Ascending aorta (tissue), 2 donors: ENCODE measurements at regions not wholly inside any gene's neighbourhood (a gene's known extent, or its start where the extent isn't known, plus 50 kb on each side); places are given as distances from the start of the nearest gene placed in this dataset.

Experiments
- DNase-seq, 2 donors: peaks; one replicate each; pipeline ENCODE4 v3.0.0-alpha.2; 2019; ENCODE audit warnings: low spot score in 2 of 2
- H3K27ac ChIP-seq, 2 donors: fragments of 200-600 bp; sonication (generic); one replicate each; pipeline ENCODE4 v1.5.1; 2016 to 2017; ENCODE audit warnings: mild to moderate bottlenecking in 1 of 2
- H3K27me3 ChIP-seq: fragments of 200-600 bp; sonication (generic); one replicate; pipeline ENCODE4 v1.5.1; 2017
- H3K36me3 ChIP-seq, 2 donors: fragments of 200-600 bp; sonication (generic); one replicate each; pipeline ENCODE4 v1.5.1; 2016
- H3K4me1 ChIP-seq, 2 donors: fragments of 200-600 bp; sonication (generic); one replicate each; pipeline ENCODE4 v1.5.1; 2016 to 2017; ENCODE audit warnings: mild to moderate bottlenecking in 1 of 2
- H3K4me3 ChIP-seq, 2 donors: fragments of 200-600 bp; sonication (generic); one replicate each; pipeline ENCODE4 v1.5.1; 2016 to 2017; ENCODE audit warnings: mild to moderate bottlenecking in 1 of 2
- H3K9me3 ChIP-seq, 2 donors: fragments of 200-600 bp; sonication (generic); one replicate each; pipeline ENCODE4 v1.5.1; 2016
- intact Hi-C: fragments of 100-400 bp; cut with DNase I; formaldehyde crosslinking; loops from one replicate; pipeline ENCODE4 v1.15.1; 2023
- TF ChIP-seq, protein P1 (sequence below), 3 experiments: fragments of 200-600 bp in 2 of 3; fragments of 450-650 bp in 1 of 3; sonication (generic) in 2 of 3; IDR thresholded peaks; one replicate each; pipeline ENCODE4 v1.5.1; 2016 to 2019; ENCODE audit warnings: antibody characterized with exemption in 3 of 3, mild to moderate bottlenecking in 1 of 3, moderate library complexity in 1 of 3

DNA sequence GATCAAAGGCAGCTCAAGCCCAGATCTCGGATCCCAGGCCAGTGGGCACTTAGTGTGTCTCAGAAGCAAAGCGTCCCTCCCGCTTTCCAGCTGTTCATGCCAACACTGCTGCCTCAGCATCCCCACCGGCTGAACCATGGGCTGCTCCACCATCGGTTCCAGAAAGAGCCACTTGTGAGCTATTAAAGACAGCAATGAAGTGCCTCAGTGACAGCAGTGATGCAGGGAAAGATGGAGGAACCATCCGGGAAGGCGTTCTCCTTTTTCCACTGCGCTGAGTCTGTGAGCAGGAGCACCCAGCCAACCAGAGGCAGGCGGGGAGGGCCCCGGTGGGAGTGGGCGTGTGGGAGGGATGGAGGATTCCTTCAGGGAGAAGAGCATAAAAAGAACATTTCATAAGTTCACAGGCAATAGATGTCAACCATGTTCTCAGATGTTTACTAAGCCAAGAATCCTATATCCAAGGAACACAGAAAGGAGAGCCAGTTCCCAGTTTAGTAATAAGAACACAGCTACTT lies 96.2 kb upstream of the MKI67 start:
- Histone ChIP-seq H3K4me3 (no peak overlapping the region), H3K27ac (no peak overlapping the region), H3K9me3 (no peaks in the 10 kb centered on the region), H3K36me3 (no peaks in the 10 kb centered on the region), H3K4me1 (no peaks in the 10 kb centered on the region), H3K27me3 (no peaks in the 10 kb centered on the region)
- DNase-seq, result no peak
- TF ChIP-seq, protein P1, sequence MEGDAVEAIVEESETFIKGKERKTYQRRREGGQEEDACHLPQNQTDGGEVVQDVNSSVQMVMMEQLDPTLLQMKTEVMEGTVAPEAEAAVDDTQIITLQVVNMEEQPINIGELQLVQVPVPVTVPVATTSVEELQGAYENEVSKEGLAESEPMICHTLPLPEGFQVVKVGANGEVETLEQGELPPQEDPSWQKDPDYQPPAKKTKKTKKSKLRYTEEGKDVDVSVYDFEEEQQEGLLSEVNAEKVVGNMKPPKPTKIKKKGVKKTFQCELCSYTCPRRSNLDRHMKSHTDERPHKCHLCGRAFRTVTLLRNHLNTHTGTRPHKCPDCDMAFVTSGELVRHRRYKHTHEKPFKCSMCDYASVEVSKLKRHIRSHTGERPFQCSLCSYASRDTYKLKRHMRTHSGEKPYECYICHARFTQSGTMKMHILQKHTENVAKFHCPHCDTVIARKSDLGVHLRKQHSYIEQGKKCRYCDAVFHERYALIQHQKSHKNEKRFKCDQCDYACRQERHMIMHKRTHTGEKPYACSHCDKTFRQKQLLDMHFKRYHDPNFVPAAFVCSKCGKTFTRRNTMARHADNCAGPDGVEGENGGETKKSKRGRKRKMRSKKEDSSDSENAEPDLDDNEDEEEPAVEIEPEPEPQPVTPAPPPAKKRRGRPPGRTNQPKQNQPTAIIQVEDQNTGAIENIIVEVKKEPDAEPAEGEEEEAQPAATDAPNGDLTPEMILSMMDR (IDR thresholded peaks at IDR 0.05), result no peak
- intact Hi-C loops, result no loop called here

DNA sequence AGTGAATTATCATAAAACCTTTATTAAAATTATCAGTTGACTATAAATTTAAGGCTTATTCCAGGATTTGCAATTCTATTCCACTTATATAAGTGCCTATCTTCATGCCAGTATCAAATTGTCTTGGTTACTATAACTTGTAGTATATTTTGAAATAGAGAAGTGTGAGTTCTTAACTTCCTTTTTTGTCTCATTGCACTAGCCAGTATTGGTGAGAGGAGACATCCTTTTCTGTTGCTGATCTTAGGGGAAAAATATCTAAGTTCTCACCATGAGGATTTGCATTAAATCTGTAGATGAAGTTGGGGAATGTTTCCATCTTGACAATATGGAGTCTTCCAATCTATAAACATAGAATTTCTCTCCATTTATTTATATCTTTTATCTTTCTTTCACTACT lies 104.2 kb upstream of the MKI67 start:
- intact Hi-C loops, result no loop called here
- TF ChIP-seq, protein P1 (IDR thresholded peaks at IDR 0.05), result no peak
- no peaks in the 10 kb centered on the region for H3K36me3 ChIP-seq
- H3K4me1 ChIP-seq, result no peaks in the 10 kb centered on the region
- H3K4me3 ChIP-seq, result no peak overlapping the region
- H3K9me3 ChIP-seq, result no peaks in the 10 kb centered on the region
- H3K27me3 ChIP-seq, result no peaks in the 10 kb centered on the region
- DNase-seq, result no peak
- no peak overlapping the region for H3K27ac ChIP-seq

DNA sequence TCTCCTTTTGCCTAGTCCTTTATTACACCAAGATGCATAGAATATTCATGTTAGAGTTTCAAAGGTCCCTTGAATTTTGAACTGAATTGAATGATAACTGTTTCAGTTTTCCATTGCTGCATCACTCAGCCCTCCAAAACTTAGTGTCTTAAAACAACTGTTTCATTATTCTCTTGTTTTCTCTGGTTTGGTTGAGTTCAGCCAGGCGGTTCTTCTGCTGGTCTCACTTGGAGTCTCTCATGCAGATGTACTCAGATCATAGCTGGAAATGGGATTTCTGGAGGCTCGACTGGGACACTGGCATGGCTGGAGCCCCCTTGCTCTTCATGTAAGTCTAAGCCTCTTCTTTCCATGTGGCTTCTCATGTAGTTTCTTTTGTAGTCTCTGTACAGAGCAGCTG lies 107.2 kb upstream of the MKI67 start:
- DNase-seq, result no peak
- H3K27ac ChIP-seq, result no peak overlapping the region
- no peak overlapping the region for H3K4me3 ChIP-seq
- H3K4me1 ChIP-seq, result no peaks in the 10 kb centered on the region
- TF ChIP-seq, protein P1 (IDR thresholded peaks at IDR 0.05), result no peak
- intact Hi-C loops, result no loop called here
- no peaks in the 10 kb centered on the region for H3K36me3 ChIP-seq
- H3K9me3 ChIP-seq, result no peaks in the 10 kb centered on the region
- no peaks in the 10 kb centered on the region for H3K27me3 ChIP-seq

DNA sequence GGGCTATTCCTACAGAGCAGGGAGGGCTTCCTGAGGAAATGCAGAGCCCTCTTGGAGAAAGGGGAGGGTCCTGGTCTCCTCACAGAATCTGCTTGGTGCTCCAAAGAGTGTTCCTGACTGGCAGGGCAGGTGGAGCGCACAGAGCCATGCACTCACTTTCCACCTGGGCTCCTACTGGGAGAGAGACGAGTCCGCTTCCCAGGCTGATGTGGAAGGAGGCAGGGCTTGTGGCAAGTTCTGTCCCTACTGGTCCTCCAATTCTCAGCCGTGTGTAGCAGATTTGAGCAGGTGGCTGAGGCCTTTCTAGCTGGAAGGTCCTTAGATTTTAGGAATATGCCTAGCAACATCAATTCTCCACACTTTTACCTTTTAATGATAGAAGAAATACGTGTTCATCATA lies 111.5 kb upstream of the MKI67 start:
- Histone ChIP-seq H3K27ac (no peak overlapping the region), H3K36me3 (no peaks in the 10 kb centered on the region), H3K9me3 (no peaks in the 10 kb centered on the region), H3K27me3 (no peaks in the 10 kb centered on the region), H3K4me1 (no peaks in the 10 kb centered on the region), H3K4me3 (no peak overlapping the region)
- intact Hi-C loops, result no loop called here
- no peak for DNase-seq
- TF ChIP-seq, protein P1 (IDR thresholded peaks at IDR 0.05), result no peak

DNA sequence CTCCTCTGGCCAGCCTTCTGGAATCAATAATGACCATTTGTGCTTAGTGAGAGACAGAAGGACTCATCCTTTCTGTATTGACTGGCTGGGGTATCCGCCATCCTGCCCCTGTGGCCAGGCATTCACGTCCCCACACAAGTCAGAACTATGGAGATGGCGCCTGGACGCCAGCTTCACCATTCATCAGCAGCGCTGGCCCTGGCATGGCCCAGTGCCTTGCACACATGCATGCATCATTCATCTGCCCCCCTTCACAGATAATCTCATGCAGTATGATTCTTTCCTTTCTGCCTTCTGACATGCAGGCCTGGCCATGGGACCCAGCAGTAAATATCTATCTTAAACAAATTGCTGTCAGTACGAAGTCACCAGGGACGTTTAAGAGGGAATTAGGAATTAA lies 114.8 kb upstream of the MKI67 start:
- Histone ChIP-seq H3K4me1 (no peaks in the 10 kb centered on the region), H3K4me3 (no peak overlapping the region), H3K9me3 (no peaks in the 10 kb centered on the region), H3K27me3 (no peaks in the 10 kb centered on the region), H3K36me3 (no peaks in the 10 kb centered on the region), H3K27ac (no peak overlapping the region)
- DNase-seq, result no peak
- TF ChIP-seq, protein P1 (IDR thresholded peaks at IDR 0.05), result no peak
- intact Hi-C loops, result no loop called here

DNA sequence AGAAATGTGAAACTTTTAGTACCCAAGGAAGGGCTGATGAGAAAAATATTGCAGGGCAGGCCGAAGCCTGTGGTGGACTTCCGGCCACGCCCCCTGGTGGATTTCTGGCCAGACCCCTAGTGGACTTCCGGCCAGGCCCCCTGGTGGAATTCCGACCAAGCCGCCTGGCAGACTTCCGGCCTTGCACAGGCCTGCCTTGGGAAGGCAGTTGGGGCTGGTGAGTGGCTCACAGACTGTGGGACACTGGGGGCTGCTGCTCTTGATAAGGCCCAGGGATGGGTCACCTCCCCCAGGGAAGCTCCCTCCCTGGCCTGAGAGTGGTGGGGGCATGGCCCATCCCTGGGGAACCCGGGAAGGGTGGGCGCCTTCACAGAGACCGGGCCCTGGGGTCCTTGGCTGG lies 116.4 kb upstream of the MKI67 start:
- intact Hi-C loops, result no loop called here
- Histone ChIP-seq H3K36me3 (no peaks in the 10 kb centered on the region), H3K4me3 (no peak overlapping the region), H3K27me3 (no peaks in the 10 kb centered on the region), H3K4me1 (no peaks in the 10 kb centered on the region), H3K27ac (no peak overlapping the region), H3K9me3 (no peaks in the 10 kb centered on the region)
- TF ChIP-seq, protein P1 (IDR thresholded peaks at IDR 0.05), result no peak
- no peak for DNase-seq
